Astrocyte (in vitro differentiated cells and primary cell): ENCODE measurements at regions not wholly inside any gene's neighbourhood (a gene's known extent, or its start where the extent isn't known, plus 50 kb on each side); places are given as distances from the start of the nearest gene placed in this dataset.

Experiments
- DNase-seq: peaks from one replicate; pipeline ENCODE4 v3.0.0-alpha.2; 2010; ENCODE audit warnings: low read depth
- FAIRE-seq: peaks from 2 replicates; lab custom pipeline; 2011; peaks lifted over from hg19 to GRCh38; lab: Jason Lieb, UNC
- H2AFZ ChIP-seq: 2 replicates; pipeline ENCODE4 v1.6.0; 2012; ENCODE audit warnings: low read depth, low read length, inconsistent platforms
- H3K27ac ChIP-seq: 2 replicates; pipeline ENCODE4 v1.5.1; 2011; ENCODE audit warnings: low read depth, low read length, inconsistent platforms
- H3K27me3 ChIP-seq: 2 replicates; pipeline ENCODE4 v1.6.0; 2011; ENCODE audit warnings: low read length, inconsistent platforms; ENCODE audit not compliant: insufficient read depth
- H3K36me3 ChIP-seq: 2 replicates; pipeline ENCODE4 v1.5.1; 2011; ENCODE audit warnings: low read length, inconsistent platforms; ENCODE audit not compliant: insufficient read depth
- H3K4me1 ChIP-seq: 2 replicates; pipeline ENCODE4 v1.5.1; 2011; ENCODE audit warnings: low read length, inconsistent platforms; ENCODE audit not compliant: insufficient read depth
- H3K4me2 ChIP-seq: 2 replicates; pipeline ENCODE4 v1.6.0; 2012; ENCODE audit warnings: low read length, inconsistent platforms
- H3K4me3 ChIP-seq: 2 replicates; pipeline ENCODE4 v1.5.1; 2011; ENCODE audit warnings: low read depth, mild to moderate bottlenecking, low read length, inconsistent platforms; ENCODE audit not compliant: insufficient read depth
- H3K79me2 ChIP-seq: 2 replicates; pipeline ENCODE4 v1.6.0; 2012; ENCODE audit warnings: mild to moderate bottlenecking, low read length, inconsistent platforms; ENCODE audit not compliant: insufficient read depth
- H3K9ac ChIP-seq: 2 replicates; pipeline ENCODE4 v1.6.0; 2012; ENCODE audit warnings: mild to moderate bottlenecking, low read length, inconsistent platforms
- H3K9me3 ChIP-seq: 2 replicates; pipeline ENCODE4 v1.5.1; 2012; ENCODE audit warnings: low read depth, mild to moderate bottlenecking, low read length, inconsistent platforms; ENCODE audit not compliant: insufficient read depth
- H4K20me1 ChIP-seq: 2 replicates; pipeline ENCODE4 v1.6.0; 2012; ENCODE audit warnings: low read length, inconsistent platforms; ENCODE audit not compliant: insufficient read depth
- H3K27ac Mint-ChIP-seq: one replicate; pipeline ENCODE4 v1.8.0; 2021; ENCODE audit warnings: mild to moderate bottlenecking, mixed read lengths; ENCODE audit not compliant: unreplicated experiment
- H3K27me3 Mint-ChIP-seq: one replicate; pipeline ENCODE4 v1.8.0; 2021; ENCODE audit warnings: low read depth, mixed read lengths; ENCODE audit not compliant: unreplicated experiment
- H3K36me3 Mint-ChIP-seq: one replicate; pipeline ENCODE4 v1.8.0; 2021; ENCODE audit warnings: low read depth, mixed read lengths; ENCODE audit not compliant: unreplicated experiment
- H3K4me1 Mint-ChIP-seq: one replicate; pipeline ENCODE4 v1.8.0; 2021; ENCODE audit warnings: low read depth, mixed read lengths; ENCODE audit not compliant: unreplicated experiment
- H3K4me3 Mint-ChIP-seq: one replicate; pipeline ENCODE4 v1.8.0; 2021; ENCODE audit warnings: mild to moderate bottlenecking, moderate library complexity, mixed read lengths; ENCODE audit not compliant: unreplicated experiment
- H3K9me3 Mint-ChIP-seq: one replicate; pipeline ENCODE4 v1.8.0; 2021; ENCODE audit warnings: mild to moderate bottlenecking, mixed read lengths; ENCODE audit not compliant: unreplicated experiment
- EZH2 ChIP-seq: IDR thresholded peaks from 2 replicates; pipeline ENCODE4 v1.6.1; 2012; ENCODE audit warnings: mild to moderate bottlenecking, low read length, inconsistent platforms; ENCODE audit not compliant: insufficient read depth
- TF ChIP-seq, protein P1 (sequence below): IDR thresholded peaks from 2 replicates; pipeline ENCODE4 v1.5.1; 2011; ENCODE audit warnings: low read depth, mild to moderate bottlenecking, inconsistent platforms, low read length, moderate library complexity; ENCODE audit not compliant: insufficient read depth

DNA sequence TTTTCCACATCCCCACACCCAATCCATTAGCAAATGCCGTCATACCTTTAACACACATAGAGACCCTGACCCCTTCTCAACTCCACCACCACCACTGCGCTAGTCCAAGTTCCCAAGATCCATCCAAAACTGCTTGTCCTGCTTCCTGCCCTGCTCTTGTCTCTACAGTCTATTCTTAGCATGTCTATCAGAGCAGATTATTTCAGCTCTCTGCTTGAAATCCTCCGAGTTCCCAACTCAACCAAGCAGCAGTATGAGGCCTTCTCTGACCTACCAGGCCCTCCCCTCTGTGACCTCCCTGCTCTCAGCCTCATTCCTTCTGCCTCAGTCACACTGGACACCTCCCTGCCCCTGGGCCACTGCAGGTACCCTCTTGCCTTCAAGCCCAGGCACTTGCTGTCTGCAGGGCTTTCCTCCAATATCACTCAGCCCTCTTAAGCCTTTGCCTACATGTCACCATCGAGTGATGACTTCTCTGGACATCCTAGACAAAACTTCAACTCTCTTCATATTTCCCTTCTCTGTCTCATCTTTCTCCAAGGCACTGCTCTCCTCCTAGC is 134.6 kb downstream of the SPATA19 start:
- Histone ChIP-seq H4K20me1 (no peaks in the 10 kb centered on the region), H2AFZ (no peak overlapping the region), H3K4me2 (no peak overlapping the region), H3K9ac (no peak overlapping the region), H3K4me1 (no peaks in the 10 kb centered on the region), H3K9me3 (no peaks in the 10 kb centered on the region), H3K27ac (no peak overlapping the region), H3K79me2 (no peaks in the 10 kb centered on the region), H3K4me3 (no peak overlapping the region), H3K36me3 (no peaks in the 10 kb centered on the region), H3K27me3 (no peaks in the 10 kb centered on the region)
- TF ChIP-seq EZH2: no peak
- TF ChIP-seq, protein P1, sequence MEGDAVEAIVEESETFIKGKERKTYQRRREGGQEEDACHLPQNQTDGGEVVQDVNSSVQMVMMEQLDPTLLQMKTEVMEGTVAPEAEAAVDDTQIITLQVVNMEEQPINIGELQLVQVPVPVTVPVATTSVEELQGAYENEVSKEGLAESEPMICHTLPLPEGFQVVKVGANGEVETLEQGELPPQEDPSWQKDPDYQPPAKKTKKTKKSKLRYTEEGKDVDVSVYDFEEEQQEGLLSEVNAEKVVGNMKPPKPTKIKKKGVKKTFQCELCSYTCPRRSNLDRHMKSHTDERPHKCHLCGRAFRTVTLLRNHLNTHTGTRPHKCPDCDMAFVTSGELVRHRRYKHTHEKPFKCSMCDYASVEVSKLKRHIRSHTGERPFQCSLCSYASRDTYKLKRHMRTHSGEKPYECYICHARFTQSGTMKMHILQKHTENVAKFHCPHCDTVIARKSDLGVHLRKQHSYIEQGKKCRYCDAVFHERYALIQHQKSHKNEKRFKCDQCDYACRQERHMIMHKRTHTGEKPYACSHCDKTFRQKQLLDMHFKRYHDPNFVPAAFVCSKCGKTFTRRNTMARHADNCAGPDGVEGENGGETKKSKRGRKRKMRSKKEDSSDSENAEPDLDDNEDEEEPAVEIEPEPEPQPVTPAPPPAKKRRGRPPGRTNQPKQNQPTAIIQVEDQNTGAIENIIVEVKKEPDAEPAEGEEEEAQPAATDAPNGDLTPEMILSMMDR: no peak
- H3K4me3 Mint-ChIP-seq: no peak overlapping the region
- no peak for DNase-seq
- no peak for FAIRE-seq
- peaks cover 13% of the 10 kb centered on the region for H3K4me1 Mint-ChIP-seq
- peaks cover 9% of the 10 kb centered on the region for H3K9me3 Mint-ChIP-seq
- no peak overlapping the region for H3K27ac Mint-ChIP-seq
- no peaks in the 10 kb centered on the region for H3K36me3 Mint-ChIP-seq
- H3K27me3 Mint-ChIP-seq: peaks cover 24% of the 10 kb centered on the region

DNA sequence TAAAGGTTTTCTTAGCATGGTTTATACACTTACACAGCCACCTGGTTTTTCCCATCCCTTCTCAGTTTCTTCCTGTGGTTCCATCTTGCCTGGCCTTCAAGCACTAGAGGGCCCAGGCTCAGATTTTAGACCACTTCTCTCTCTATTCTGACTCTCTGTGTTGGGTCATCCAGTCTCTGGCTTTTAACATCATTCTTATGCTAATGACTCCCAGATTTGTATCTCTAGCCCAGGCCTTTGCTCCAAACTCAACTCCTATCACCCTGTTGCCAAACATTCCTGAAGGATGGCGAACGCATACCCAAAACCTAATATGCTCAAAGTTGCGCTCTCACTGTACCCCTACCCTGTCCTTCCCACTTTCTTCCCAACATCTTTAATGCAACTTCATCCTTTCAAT is 135.1 kb downstream of the SPATA19 start:
- no peaks in the 10 kb centered on the region for H3K27me3 ChIP-seq
- H3K9ac ChIP-seq: no peak overlapping the region
- DNase-seq: no peak
- H3K4me1 ChIP-seq: no peaks in the 10 kb centered on the region
- no peaks in the 10 kb centered on the region for H3K36me3 ChIP-seq
- no peaks in the 10 kb centered on the region for H3K36me3 Mint-ChIP-seq
- H3K4me1 Mint-ChIP-seq: peaks cover 7% of the 10 kb centered on the region
- no peak overlapping the region for H3K4me3 ChIP-seq
- H3K79me2 ChIP-seq: no peaks in the 10 kb centered on the region
- H3K4me2 ChIP-seq: no peak overlapping the region
- H2AFZ ChIP-seq: no peak overlapping the region
- no peak overlapping the region for H3K27ac ChIP-seq
- no peaks in the 10 kb centered on the region for H4K20me1 ChIP-seq
- H3K27me3 Mint-ChIP-seq: peaks cover 24% of the 10 kb centered on the region
- no peaks in the 10 kb centered on the region for H3K9me3 ChIP-seq
- H3K4me3 Mint-ChIP-seq: no peak overlapping the region
- TF ChIP-seq EZH2: no peak
- TF ChIP-seq, protein P1: no peak
- no peak overlapping the region for H3K27ac Mint-ChIP-seq
- no peak for FAIRE-seq
- peaks cover 9% of the 10 kb centered on the region for H3K9me3 Mint-ChIP-seq

DNA sequence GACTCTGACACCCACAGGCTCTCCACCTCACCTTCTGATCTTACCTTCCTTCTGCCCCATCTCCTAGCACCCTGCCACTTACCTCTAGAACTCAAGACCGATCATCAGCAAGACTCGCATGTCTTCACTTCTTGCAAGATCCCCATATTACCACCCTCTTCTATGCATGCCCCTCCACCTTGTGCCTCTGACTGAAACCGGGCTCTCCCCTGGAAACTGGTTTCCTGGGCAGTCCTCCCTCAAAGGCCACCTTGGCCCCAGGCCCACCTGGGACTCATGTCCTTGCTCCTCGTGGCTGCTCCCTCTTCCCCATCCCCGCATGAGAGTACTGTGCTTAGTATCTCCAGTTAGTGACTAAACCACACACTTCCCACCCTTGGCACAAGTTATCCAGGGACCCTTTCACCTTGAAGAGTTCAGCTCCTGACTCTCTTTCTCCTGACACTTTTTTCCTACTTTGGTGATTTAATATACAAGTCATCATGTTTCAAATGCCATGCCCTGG is 136.7 kb downstream of the SPATA19 start:
- H3K4me3 Mint-ChIP-seq: no peak overlapping the region
- no peak for TF ChIP-seq EZH2
- TF ChIP-seq, protein P1: no peak
- H3K27ac Mint-ChIP-seq: no peak overlapping the region
- H3K27me3 Mint-ChIP-seq: peaks cover 21% of the 10 kb centered on the region
- H3K79me2 ChIP-seq: no peaks in the 10 kb centered on the region
- H4K20me1 ChIP-seq: no peaks in the 10 kb centered on the region
- H3K9me3 Mint-ChIP-seq: peaks cover 12% of the 10 kb centered on the region
- DNase-seq (no peak), FAIRE-seq (no peak)
- H3K4me1 ChIP-seq: no peaks in the 10 kb centered on the region
- no peak overlapping the region for H3K4me3 ChIP-seq
- no peaks in the 10 kb centered on the region for H3K27me3 ChIP-seq
- no peaks in the 10 kb centered on the region for H3K36me3 ChIP-seq
- H3K36me3 Mint-ChIP-seq: no peaks in the 10 kb centered on the region
- H3K4me1 Mint-ChIP-seq: peaks cover 4% of the 10 kb centered on the region
- H3K4me2 ChIP-seq: no peak overlapping the region
- no peak overlapping the region for H3K27ac ChIP-seq
- no peaks in the 10 kb centered on the region for H3K9me3 ChIP-seq
- H3K9ac ChIP-seq: no peak overlapping the region
- no peak overlapping the region for H2AFZ ChIP-seq
